RPMI7951 (cell line): ENCODE measurements at regions not wholly inside any gene's neighbourhood (a gene's known extent, or its start where the extent isn't known, plus 50 kb on each side); places are given as distances from the start of the nearest gene placed in this dataset.
"Not testable (repeated sequence)": the region's sequence is repeated elsewhere in the genome, so short reads cannot be mapped to it uniquely, and the experiment has no call there.

ENCODE experiments used
- DNase-seq: peaks from one replicate; pipeline ENCODE4 v3.0.0-alpha.2; 2012; ENCODE audit warnings: low read depth

GRCh38 chr22:25456300-25457043, 108.0 kb upstream of the GRK3 start:
- DNase-seq: not testable (repeated sequence)

- DNase-seq: not testable (repeated sequence)
These were observed 105.8 kb upstream of the GRK3 start for GRCh38 chr22:25458631-25459030.

- DNase-seq: not testable (repeated sequence)
These were observed 103.8 kb upstream of the GRK3 start for GRCh38 chr22:25460682-25461081.

GRCh38 chr22:25461301-25461700, 103.2 kb upstream of the GRK3 start:
- DNase-seq: no peak

- peak; percentile 46 for DNase-seq
These were observed 101.8 kb upstream of the GRK3 start for GRCh38 chr22:25462474-25463346.

GRCh38 chr22:25463347-25463628, 101.2 kb upstream of the GRK3 start:
- DNase-seq: not testable (repeated sequence)

- not testable (repeated sequence) for DNase-seq
These were observed 100.1 kb upstream of the GRK3 start for GRCh38 chr22:25464326-25464725.

GRCh38 chr22:25465949-25466348, 98.5 kb upstream of the GRK3 start:
- no peak for DNase-seq

- no peak for DNase-seq
These were observed 92.1 kb upstream of the GRK3 start for GRCh38 chr22:25472382-25472781.

GRCh38 chr22:25475257-25476022, 89.0 kb upstream of the GRK3 start:
- DNase-seq: peak; percentile 14

- no peak for DNase-seq
These were observed 87.1 kb upstream of the GRK3 start for GRCh38 chr22:25477358-25477757.

- no peak for DNase-seq
These were observed 86.4 kb upstream of the GRK3 start for GRCh38 chr22:25478111-25478510.

- no peak for DNase-seq
These were observed 85.9 kb upstream of the GRK3 start for GRCh38 chr22:25478528-25478927.

GRCh38 chr22:25480868-25481267, 83.6 kb upstream of the GRK3 start:
- DNase-seq: not testable (repeated sequence)

GRCh38 chr22:25482091-25482760, 82.2 kb upstream of the GRK3 start:
- no peak for DNase-seq

- no peak for DNase-seq
These were observed 81.4 kb upstream of the GRK3 start for GRCh38 chr22:25482868-25483639.

- DNase-seq: no peak
These were observed 80.5 kb upstream of the GRK3 start for GRCh38 chr22:25483931-25484330.

- DNase-seq: no peak
These were observed 79.8 kb upstream of the GRK3 start for GRCh38 chr22:25484521-25485315.

- no peak for DNase-seq
These were observed 78.6 kb upstream of the GRK3 start for GRCh38 chr22:25485626-25486545.
